CD14-positive monocyte (primary cell): ENCODE measurements at regions not wholly inside any gene's neighbourhood (a gene's known extent, or its start where the extent isn't known, plus 50 kb on each side); places are given as distances from the start of the nearest gene placed in this dataset.

Source experiments
- DNase-seq, 3 donors: peaks; one replicate each; pipeline ENCODE4 v3.0.0-alpha.2; 2011 to 2022
- H2AFZ ChIP-seq: 2 replicates; pipeline ENCODE4 v1.6.0; 2012; ENCODE audit warnings: mild to moderate bottlenecking, low read depth, low read length, inconsistent platforms; ENCODE audit not compliant: insufficient read depth, poor library complexity, severe bottlenecking
- H3K27ac ChIP-seq, 2 donors: 1 replicate in 1 of 2; 2 replicates in 1 of 2; pipeline ENCODE4 v1.5.1; 2012 to 2013; ENCODE audit warnings: low read length in 2 of 2, control low read depth in 1 of 2, inconsistent platforms in 1 of 2, low read depth in 1 of 2, mild to moderate bottlenecking in 1 of 2
- H3K27me3 ChIP-seq, 2 donors: one replicate each; pipeline versions ENCODE4 v1.6.0 to v1.6.1; 2011 to 2013; ENCODE audit warnings: low read length in 2 of 2; ENCODE audit not compliant: control insufficient read depth in 2 of 2, insufficient read depth in 2 of 2
- H3K36me3 ChIP-seq, 2 donors: replicated peaks in 1 of 2; 1 replicate in 1 of 2; 2 replicates in 1 of 2; pipeline versions ENCODE4 v1.5.1 to v1.6.1; 2012 to 2013; ENCODE audit warnings: low read length in 2 of 2, control low read depth in 1 of 2, inconsistent platforms in 1 of 2, mild to moderate bottlenecking in 1 of 2; ENCODE audit not compliant: insufficient read depth in 2 of 2, control insufficient read depth in 1 of 2
- H3K4me1 ChIP-seq, 2 donors: 1 replicate in 1 of 2; 2 replicates in 1 of 2; pipeline versions ENCODE4 v1.5.1 to v1.6.1; 2012 to 2013; ENCODE audit warnings: low read length in 2 of 2, control low read depth in 1 of 2, inconsistent platforms in 1 of 2, mild to moderate bottlenecking in 1 of 2, moderate library complexity in 1 of 2; ENCODE audit not compliant: insufficient read depth in 2 of 2, control insufficient read depth in 1 of 2
- H3K4me2 ChIP-seq: replicated peaks from 2 replicates; pipeline ENCODE3; 2012; ENCODE audit warnings: low read length, moderate library complexity, mild to moderate bottlenecking; ENCODE audit not compliant: poor library complexity, severe bottlenecking; ENCODE audit errors: extremely low read depth
- H3K4me3 ChIP-seq, 3 experiments: fragments of 200-600 bp in 1 of 3; sonication (generic) in 1 of 3; replicated peaks in 1 of 3; 1 replicate in 2 of 3; 2 replicates in 1 of 3; pipeline ENCODE4 v1.5.1; 2011 to 2013; ENCODE audit warnings: low read length in 3 of 3, mild to moderate bottlenecking in 3 of 3, control low read depth in 2 of 3, low read depth in 2 of 3, inconsistent platforms in 1 of 3, moderate library complexity in 1 of 3
- H3K79me2 ChIP-seq: 2 replicates; pipeline ENCODE4 v1.6.0; 2012; ENCODE audit warnings: mild to moderate bottlenecking, control low read depth, inconsistent platforms, low read length, moderate library complexity; ENCODE audit not compliant: insufficient read depth
- H3K9ac ChIP-seq: 2 replicates; pipeline ENCODE4 v1.6.0; 2017; ENCODE audit warnings: low read length, mild to moderate bottlenecking; ENCODE audit not compliant: insufficient read depth, poor library complexity, severe bottlenecking
- H3K9me3 ChIP-seq, 2 donors: replicated peaks in 1 of 2; 1 replicate in 1 of 2; 2 replicates in 1 of 2; pipeline versions ENCODE4 v1.5.1 to v1.6.1; 2012 to 2013; ENCODE audit warnings: low read length in 2 of 2, control low read depth in 1 of 2; ENCODE audit not compliant: control insufficient read depth in 1 of 2, insufficient read depth in 1 of 2
- H4K20me1 ChIP-seq: 2 replicates; pipeline ENCODE4 v1.6.0; 2012; ENCODE audit warnings: mild to moderate bottlenecking, low read length, control low read depth, moderate library complexity; ENCODE audit not compliant: insufficient read depth
- H3K27ac Mint-ChIP-seq, 7 donors: one replicate each; pipeline ENCODE4 v1.8.0; 2020; ENCODE audit warnings: mild to moderate bottlenecking in 7 of 7, mixed read lengths in 7 of 7, moderate library complexity in 6 of 7, inconsistent platforms in 2 of 7
- H3K27me3 Mint-ChIP-seq, 3 donors: one replicate each; pipeline ENCODE4 v1.8.0; 2021 to 2022; ENCODE audit warnings: low read depth in 3 of 3, mild to moderate bottlenecking in 3 of 3, mixed read lengths in 3 of 3, moderate library complexity in 3 of 3, inconsistent platforms in 1 of 3
- H3K36me3 Mint-ChIP-seq, 2 donors: one replicate each; pipeline ENCODE4 v1.8.0; 2020; ENCODE audit warnings: mixed read lengths in 2 of 2, inconsistent platforms in 1 of 2, mild to moderate bottlenecking in 1 of 2
- H3K4me1 Mint-ChIP-seq: one replicate; pipeline ENCODE4 v1.8.0; 2020; ENCODE audit warnings: mild to moderate bottlenecking, mixed read lengths
- H3K4me3 Mint-ChIP-seq, 2 donors: one replicate each; pipeline ENCODE4 v1.8.0; 2020; ENCODE audit warnings: mild to moderate bottlenecking in 2 of 2, mixed read lengths in 2 of 2, moderate library complexity in 1 of 2
- H3K9me3 Mint-ChIP-seq, 7 donors: one replicate each; pipeline ENCODE4 v1.8.0; 2020 to 2022; ENCODE audit warnings: mixed read lengths in 7 of 7, mild to moderate bottlenecking in 6 of 7, moderate library complexity in 6 of 7, inconsistent platforms in 2 of 7
- WGBS: methylation state at CpG from one replicate; pipeline ENCODE4 v1.1.5; 2013; ENCODE audit warnings: missing lambda C conversion rate; ENCODE audit not compliant: insufficient coverage; 5-methylcytosine and 5-hydroxymethylcytosine counted together
- intact Hi-C, 2 donors: fragments of 100-400 bp; cut with micrococcal nuclease; formaldehyde crosslinking; loops; one replicate each; pipeline versions ENCODE4 v1.15.0 to v1.15.1; 2023
- TF ChIP-seq, protein P1 (sequence below): fragments of 200-600 bp; IDR thresholded peaks from one replicate; pipeline ENCODE4 v1.8.0; 2022; ENCODE audit warnings: antibody characterized with exemption, mild to moderate bottlenecking

DNA sequence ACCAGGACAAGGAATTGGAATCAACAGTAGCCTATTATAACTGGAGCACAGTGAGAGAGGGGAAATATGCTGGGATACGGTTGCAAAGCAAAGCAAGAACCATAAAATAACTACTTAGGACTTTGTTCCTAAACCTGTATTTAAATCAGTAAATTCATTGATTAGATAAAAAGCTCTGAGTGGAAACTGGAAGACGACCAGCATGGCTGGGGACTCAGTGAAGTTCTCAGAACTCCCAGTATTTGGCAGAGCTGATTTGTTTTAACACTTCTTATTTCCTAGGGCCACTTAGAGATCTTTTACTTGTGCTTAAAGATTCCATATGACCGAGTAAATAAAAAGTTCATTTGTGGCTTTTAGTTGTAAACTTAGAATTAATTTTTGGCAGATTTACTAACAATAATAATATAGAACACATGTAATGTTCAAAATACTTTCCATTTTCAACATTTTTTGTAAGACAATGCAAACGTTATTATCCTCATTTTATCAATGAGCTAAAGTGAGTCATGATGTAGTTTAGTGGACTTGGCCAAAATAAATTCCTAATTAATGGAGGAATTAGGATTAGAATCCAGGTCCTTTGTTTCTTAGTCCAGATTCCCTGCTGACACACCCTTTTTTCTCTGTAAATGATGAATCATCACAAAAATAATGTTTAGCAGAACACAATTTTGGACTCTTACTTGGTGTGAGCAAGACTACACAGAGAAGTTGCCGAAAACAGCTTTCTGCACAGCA lies 392.9 kb downstream of the GJA1 start:
- no peak overlapping the region for H3K27ac ChIP-seq
- WGBS: 80% methylated on average over 1 of the region's 5 CpGs
- H3K4me1 Mint-ChIP-seq: no peaks in the 10 kb centered on the region
- no peaks in the 10 kb centered on the region for H3K4me1 ChIP-seq
- no peak overlapping the region for H3K4me3 Mint-ChIP-seq
- TF ChIP-seq, protein P1, sequence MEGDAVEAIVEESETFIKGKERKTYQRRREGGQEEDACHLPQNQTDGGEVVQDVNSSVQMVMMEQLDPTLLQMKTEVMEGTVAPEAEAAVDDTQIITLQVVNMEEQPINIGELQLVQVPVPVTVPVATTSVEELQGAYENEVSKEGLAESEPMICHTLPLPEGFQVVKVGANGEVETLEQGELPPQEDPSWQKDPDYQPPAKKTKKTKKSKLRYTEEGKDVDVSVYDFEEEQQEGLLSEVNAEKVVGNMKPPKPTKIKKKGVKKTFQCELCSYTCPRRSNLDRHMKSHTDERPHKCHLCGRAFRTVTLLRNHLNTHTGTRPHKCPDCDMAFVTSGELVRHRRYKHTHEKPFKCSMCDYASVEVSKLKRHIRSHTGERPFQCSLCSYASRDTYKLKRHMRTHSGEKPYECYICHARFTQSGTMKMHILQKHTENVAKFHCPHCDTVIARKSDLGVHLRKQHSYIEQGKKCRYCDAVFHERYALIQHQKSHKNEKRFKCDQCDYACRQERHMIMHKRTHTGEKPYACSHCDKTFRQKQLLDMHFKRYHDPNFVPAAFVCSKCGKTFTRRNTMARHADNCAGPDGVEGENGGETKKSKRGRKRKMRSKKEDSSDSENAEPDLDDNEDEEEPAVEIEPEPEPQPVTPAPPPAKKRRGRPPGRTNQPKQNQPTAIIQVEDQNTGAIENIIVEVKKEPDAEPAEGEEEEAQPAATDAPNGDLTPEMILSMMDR: no peak
- H4K20me1 ChIP-seq: no peaks in the 10 kb centered on the region
- H3K27ac Mint-ChIP-seq: no peak overlapping the region
- intact Hi-C loops: no loop called here
- no peak overlapping the region for H3K4me2 ChIP-seq
- no peak overlapping the region for H3K4me3 ChIP-seq
- no peaks in the 10 kb centered on the region for H3K27me3 ChIP-seq
- no peaks in the 10 kb centered on the region for H3K36me3 Mint-ChIP-seq
- H3K9ac ChIP-seq: no peak overlapping the region
- H3K9me3 Mint-ChIP-seq: peaks cover 0 to 5% (median 0%) of the 10 kb centered on the region in 7 donors
- H3K79me2 ChIP-seq: no peaks in the 10 kb centered on the region
- no peak for DNase-seq
- no peaks in the 10 kb centered on the region for H3K36me3 ChIP-seq
- no peak overlapping the region for H2AFZ ChIP-seq
- no peaks in the 10 kb centered on the region for H3K9me3 ChIP-seq
- no peaks in the 10 kb centered on the region for H3K27me3 Mint-ChIP-seq

DNA sequence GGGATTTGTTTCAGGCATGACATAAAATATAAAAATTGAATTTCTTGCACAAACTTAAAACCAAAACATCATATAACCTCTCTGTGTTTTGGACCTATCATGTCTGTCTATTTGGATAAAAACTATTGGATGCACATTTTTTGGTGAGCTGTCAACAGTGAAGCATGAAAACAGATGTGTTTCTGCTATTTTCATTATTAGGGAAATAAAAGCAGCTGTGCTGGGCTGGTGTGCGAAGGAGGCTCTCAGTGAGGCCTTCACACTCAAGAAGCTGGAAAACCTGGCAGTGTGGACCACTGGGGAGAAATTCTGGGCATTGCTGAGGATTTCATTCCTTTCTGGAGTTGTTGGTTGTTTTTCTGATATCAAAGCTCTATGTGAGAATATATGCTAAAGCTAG lies 395.3 kb downstream of the GJA1 start:
- Histone ChIP-seq H2AFZ (no peak overlapping the region), H3K9ac (no peak overlapping the region), H3K4me3 (no peak overlapping the region), H3K79me2 (no peaks in the 10 kb centered on the region), H3K4me1 (no peaks in the 10 kb centered on the region), H3K36me3 (no peaks in the 10 kb centered on the region), H3K4me2 (no peak overlapping the region), H4K20me1 (no peaks in the 10 kb centered on the region), H3K27me3 (no peaks in the 10 kb centered on the region), H3K9me3 (no peaks in the 10 kb centered on the region), H3K27ac (no peak overlapping the region)
- intact Hi-C loops: no loop called here
- Mint-ChIP-seq H3K36me3 (no peaks in the 10 kb centered on the region), H3K4me1 (no peaks in the 10 kb centered on the region), H3K4me3 (no peak overlapping the region), H3K27ac (peak overlapping the region in 1 of 7 donors; percentile 28), H3K9me3 (peaks cover 0 to 11% (median 3%) of the 10 kb centered on the region in 7 donors), H3K27me3 (no peaks in the 10 kb centered on the region)
- 88% methylated on average over 1 of the region's 1 CpG for WGBS
- TF ChIP-seq, protein P1: no peak
- no peak for DNase-seq
